Kidney (tissue), 13 donors: ENCODE measurements at regions not wholly inside any gene's neighbourhood (a gene's known extent, or its start where the extent isn't known, plus 50 kb on each side); places are given as distances from the start of the nearest gene placed in this dataset.

Source experiments
- DNase-seq, 5 donors: peaks; one replicate each; pipeline ENCODE4 v3.0.0-alpha.2; 2013 to 2020
- FAIRE-seq: peaks from 2 replicates; lab custom pipeline; 2012; peaks lifted over from hg19 to GRCh38; lab: Jason Lieb, UNC
- H3K27ac ChIP-seq, 2 donors: one replicate each; pipeline ENCODE4 v1.7.0; 2013; ENCODE audit warnings: low read depth in 2 of 2, low read length in 2 of 2, inconsistent platforms in 1 of 2
- H3K27me3 ChIP-seq: one replicate; pipeline ENCODE4 v1.7.1; 2013; ENCODE audit warnings: low read length, inconsistent platforms; ENCODE audit not compliant: control insufficient read depth, insufficient read depth
- H3K36me3 ChIP-seq, 3 donors: one replicate each; pipeline versions ENCODE4 v1.7.0 to v1.7.1; 2013; ENCODE audit warnings: low read length in 3 of 3, control low read depth in 1 of 3, inconsistent platforms in 1 of 3; ENCODE audit not compliant: insufficient read depth in 3 of 3, control insufficient read depth in 2 of 3
- H3K4me1 ChIP-seq, 3 donors: one replicate each; pipeline versions ENCODE4 v1.7.0 to v1.7.1; 2013; ENCODE audit warnings: low read length in 3 of 3, inconsistent platforms in 1 of 3, low read depth in 1 of 3; ENCODE audit not compliant: control insufficient read depth in 2 of 3, insufficient read depth in 2 of 3
- H3K4me3 ChIP-seq, 3 donors: one replicate each; pipeline versions ENCODE4 v1.7.0 to v1.8.1; 2013; ENCODE audit warnings: low read length in 3 of 3, control low read depth in 1 of 3, inconsistent platforms in 1 of 3
- H3K9ac ChIP-seq, 3 donors: one replicate each; pipeline versions ENCODE4 v1.7.0 to v1.7.1; 2013; ENCODE audit warnings: low read length in 3 of 3, control low read depth in 1 of 3, inconsistent platforms in 1 of 3
- H3K9me3 ChIP-seq, 3 donors: one replicate each; pipeline versions ENCODE4 v1.7.0 to v1.7.1; 2013; ENCODE audit warnings: low read length in 3 of 3, control low read depth in 1 of 3, inconsistent platforms in 1 of 3; ENCODE audit not compliant: control insufficient read depth in 2 of 3, insufficient read depth in 1 of 3
- CTCF ChIP-seq: IDR thresholded peaks from 3 replicates; pipeline ENCODE4 v1.5.1; 2012; ENCODE audit warnings: mild to moderate bottlenecking, moderate library complexity, borderline replicate concordance; ENCODE audit not compliant: insufficient read depth; ENCODE audit errors: extremely low read depth
- intact Hi-C: fragments of 100-400 bp; cut with DNase I; formaldehyde crosslinking; loops from one replicate; pipeline ENCODE4 v1.11.1; 2022
- donor health status: control.
- donor health status: control.
- donor health status: control.
- donor health status: control.
- donor health status: control.
- donor health status: DM: yes; HTN: yes; CAD: no.
- donor health status: Normal renal cell carcinoma (clear cell type).

- Histone ChIP-seq H3K36me3 (no peaks in the 10 kb centered on the region), H3K9me3 (no peaks in the 10 kb centered on the region), H3K27ac (no peak overlapping the region), H3K9ac (no peak overlapping the region), H3K27me3 (no peaks in the 10 kb centered on the region), H3K4me3 (no peak overlapping the region), H3K4me1 (no peaks in the 10 kb centered on the region)
- no peak for TF ChIP-seq CTCF
- intact Hi-C loops = no loop called here
- FAIRE-seq (no peak), DNase-seq (no peak)
These were observed 121.3 kb downstream of the FAM53A start for GRCh38 chr4:1562771-1563170.

- DNase-seq = no peak
- Histone ChIP-seq H3K9ac (no peak overlapping the region), H3K9me3 (no peaks in the 10 kb centered on the region), H3K27ac (no peak overlapping the region), H3K36me3 (no peaks in the 10 kb centered on the region), H3K4me1 (no peaks in the 10 kb centered on the region), H3K4me3 (no peak overlapping the region), H3K27me3 (no peaks in the 10 kb centered on the region)
- TF ChIP-seq CTCF = no peak
- FAIRE-seq = no peak
- intact Hi-C loops = no loop called here
These were observed 121.7 kb downstream of the FAM53A start for GRCh38 chr4:1562371-1562770.

GRCh38 chr4:1561286-1561990 lies 122.7 kb downstream of the FAM53A start:
- FAIRE-seq (no peak), DNase-seq (no peak)
- H3K27ac ChIP-seq = no peak overlapping the region
- no peak overlapping the region for H3K9ac ChIP-seq
- no peak for TF ChIP-seq CTCF
- H3K4me3 ChIP-seq = no peak overlapping the region
- H3K4me1 ChIP-seq = no peaks in the 10 kb centered on the region
- no peaks in the 10 kb centered on the region for H3K9me3 ChIP-seq
- peaks cover 2% of the 10 kb centered on the region for H3K27me3 ChIP-seq
- no peaks in the 10 kb centered on the region for H3K36me3 ChIP-seq
- intact Hi-C loops = no loop called here
